GM18873 (cell line): ENCODE measurements at regions not wholly inside any gene's neighbourhood (a gene's known extent, or its start where the extent isn't known, plus 50 kb on each side); places are given as distances from the start of the nearest gene placed in this dataset.

ENCODE experiments used
- ATAC-seq: cut with Tn5 transposase; IDR thresholded peaks from one replicate; pipeline ENCODE4 v1.9.1; 2021; ENCODE audit warnings: mild to moderate bottlenecking, moderate library complexity, moderate number of reproducible peaks; ENCODE audit not compliant: unreplicated experiment, low FRiP score

GRCh38 chr10:8511026-8511425, 456.5 kb downstream of the GATA3 start:
- ATAC-seq: no peak

GRCh38 chr10:8513155-8514147, 459.0 kb downstream of the GATA3 start:
- ATAC-seq: no peak

- ATAC-seq: no peak
These were observed 465.9 kb downstream of the GATA3 start for GRCh38 chr10:8520382-8520781.

GRCh38 chr10:8527773-8528172, 473.3 kb downstream of the GATA3 start:
- no peak for ATAC-seq

GRCh38 chr10:8531116-8531515, 476.6 kb downstream of the GATA3 start:
- ATAC-seq: no peak

GRCh38 chr10:8532647-8533046, 478.2 kb downstream of the GATA3 start:
- no peak for ATAC-seq

- no peak for ATAC-seq
These were observed 479.0 kb downstream of the GATA3 start for GRCh38 chr10:8533462-8533861.

- no peak for ATAC-seq
These were observed 479.6 kb downstream of the GATA3 start for GRCh38 chr10:8534096-8534495.

GRCh38 chr10:8534891-8535290, 480.4 kb downstream of the GATA3 start:
- ATAC-seq: no peak

GRCh38 chr10:8539056-8539455, 484.6 kb downstream of the GATA3 start:
- no peak for ATAC-seq

GRCh38 chr10:8543361-8544056, 489.0 kb downstream of the GATA3 start:
- no peak for ATAC-seq

GRCh38 chr10:8544057-8544380, 489.5 kb downstream of the GATA3 start:
- ATAC-seq: no peak

GRCh38 chr10:8544500-8544899, 490.0 kb downstream of the GATA3 start:
- no peak for ATAC-seq

- no peak for ATAC-seq
These were observed 500.1 kb downstream of the GATA3 start for GRCh38 chr10:8554574-8554973.

- ATAC-seq: no peak
These were observed 501.8 kb downstream of the GATA3 start for GRCh38 chr10:8556321-8556720.

GRCh38 chr10:8563478-8563877, 509.0 kb downstream of the GATA3 start:
- ATAC-seq: no peak

- no peak for ATAC-seq
These were observed 512.2 kb downstream of the GATA3 start for GRCh38 chr10:8566737-8567136.

- ATAC-seq: no peak
These were observed 513.9 kb downstream of the GATA3 start for GRCh38 chr10:8568401-8568800.

- no peak for ATAC-seq
These were observed 521.1 kb downstream of the GATA3 start for GRCh38 chr10:8575620-8576019.

GRCh38 chr10:8576281-8576680, 521.8 kb downstream of the GATA3 start:
- ATAC-seq: no peak

- ATAC-seq: no peak
These were observed 522.4 kb downstream of the GATA3 start for GRCh38 chr10:8576911-8577310.

GRCh38 chr10:8577686-8578085, 523.2 kb downstream of the GATA3 start:
- no peak for ATAC-seq
